ENCODE measurements at regions not wholly inside any gene's neighbourhood (a gene's known extent, or its start where the extent isn't known, plus 50 kb on each side); places are given as distances from the start of the nearest gene placed in this dataset.

- Histone ChIP-seq H3K36me3 (ENCODE audit: insufficient read depth, low read length) (no peaks in the 10 kb centered on the region), H3K4me3 (ENCODE audit: low read length) (no peak overlapping the region), H2AFZ (ENCODE audit: low read depth, low read length) (no peak overlapping the region), H3F3A (ENCODE audit: insufficient read depth, low read length, poor library complexity, severe bottlenecking) (no peaks in the 10 kb centered on the region), H3K27me3 (ENCODE audit: insufficient read depth, low read depth, low read length) (no peaks in the 10 kb centered on the region), H3K9ac (ENCODE audit: low read length) (no peak overlapping the region), H3K79me2 (replicated peaks; ENCODE audit: insufficient read depth, low read length) (no peaks in the 10 kb centered on the region), H3K9me2 (ENCODE audit: insufficient read depth, low read length) (no peaks in the 10 kb centered on the region), H3K4me2 (ENCODE audit: low read length) (no peak overlapping the region), H4K20me1 (ENCODE audit: insufficient read depth) (no peaks in the 10 kb centered on the region), H3K27ac (ENCODE audit: low read length) (no peak overlapping the region), H3K9me3 (ENCODE audit: low read length) (no peaks in the 10 kb centered on the region)
- no peak for TF ChIP-seq EP300 (conservative IDR thresholded peaks at IDR 0.05; ENCODE audit: poor library complexity, severe bottlenecking)
- TF ChIP-seq CTCF (IDR thresholded peaks at IDR 0.05; ENCODE audit: poor library complexity, severe bottlenecking) = no peak
- TF ChIP-seq TAF1 (IDR thresholded peaks at IDR 0.05; ENCODE audit: low read depth) = no peak
- no peak for TF ChIP-seq POLR2AphosphoS5 (IDR thresholded peaks at IDR 0.05)
- no peak for TF ChIP-seq EZH2 (IDR thresholded peaks at IDR 0.05; ENCODE audit: borderline replicate concordance, insufficient read depth, low read length, poor library complexity, severe bottlenecking)
- TF ChIP-seq SMC3 (conservative IDR thresholded peaks at IDR 0.05; ENCODE audit: poor library complexity) = no peak
- TF ChIP-seq MXI1 (conservative IDR thresholded peaks at IDR 0.05; ENCODE audit: poor library complexity, severe bottlenecking) = no peak
- TF ChIP-seq REST (IDR thresholded peaks at IDR 0.05; ENCODE audit: borderline replicate concordance) = no peak
Measured at GRCh38 chr9:7976856-7977255, 177.3 kb upstream of the DMAC1 start.

GRCh38 chr9:7976167-7976755 lies 176.7 kb upstream of the DMAC1 start:
- Histone ChIP-seq H3K27me3 (ENCODE audit: insufficient read depth, low read depth, low read length) (no peaks in the 10 kb centered on the region), H3K4me2 (ENCODE audit: low read length) (no peak overlapping the region), H2AFZ (ENCODE audit: low read depth, low read length) (no peak overlapping the region), H3K36me3 (ENCODE audit: insufficient read depth, low read length) (no peaks in the 10 kb centered on the region), H3K79me2 (replicated peaks; ENCODE audit: insufficient read depth, low read length) (no peaks in the 10 kb centered on the region), H3K9ac (ENCODE audit: low read length) (no peak overlapping the region), H3K27ac (ENCODE audit: low read length) (no peak overlapping the region), H3K9me3 (ENCODE audit: low read length) (no peaks in the 10 kb centered on the region), H3F3A (ENCODE audit: insufficient read depth, low read length, poor library complexity, severe bottlenecking) (no peaks in the 10 kb centered on the region), H3K9me2 (ENCODE audit: insufficient read depth, low read length) (no peaks in the 10 kb centered on the region), H4K20me1 (ENCODE audit: insufficient read depth) (no peaks in the 10 kb centered on the region), H3K4me3 (ENCODE audit: low read length) (no peak overlapping the region)
- TF ChIP-seq RAD21 (conservative IDR thresholded peaks at IDR 0.05) (no peak), EZH2 (IDR thresholded peaks at IDR 0.05; ENCODE audit: borderline replicate concordance, insufficient read depth, low read length, poor library complexity, severe bottlenecking) (no peak), TAF1 (IDR thresholded peaks at IDR 0.05; ENCODE audit: low read depth) (no peak), REST (IDR thresholded peaks at IDR 0.05; ENCODE audit: borderline replicate concordance) (no peak), MXI1 (conservative IDR thresholded peaks at IDR 0.05; ENCODE audit: poor library complexity, severe bottlenecking) (no peak), EP300 (conservative IDR thresholded peaks at IDR 0.05; ENCODE audit: poor library complexity, severe bottlenecking) (no peak), CTCF (IDR thresholded peaks at IDR 0.05; ENCODE audit: poor library complexity, severe bottlenecking) (no peak), POLR2AphosphoS5 (IDR thresholded peaks at IDR 0.05) (no peak), SMC3 (conservative IDR thresholded peaks at IDR 0.05; ENCODE audit: poor library complexity) (no peak)
